HepG2 (cell line): ENCODE measurements at regions not wholly inside any gene's neighbourhood (a gene's known extent, or its start where the extent isn't known, plus 50 kb on each side); places are given as distances from the start of the nearest gene placed in this dataset.

Experiments
- ATAC-seq: fragments of 200-7000 bp; cut with Tn5 transposase; 3 replicates; pipeline ENCODE4 v1.9.1; 2020; ENCODE audit warnings: mild to moderate bottlenecking, moderate library complexity
- BruUV-seq: library from RNA; stranded (reverse); fragments of 400-500 nt; replicated peaks from 2 replicates; lab custom pipeline; 2021; lab: Mats Ljungman, UMichigan
- CTCF ChIA-PET: fragments of 300-600 bp; formaldehyde crosslinking; extraction: SDS; loops from one replicate; lab custom pipeline; 2021; ENCODE audit warnings: low total read pairs, inconsistent platforms, low intra/inter-chr PET ratio; lab: Yijun Ruan, JAX
- POLR2A ChIA-PET: fragments of 350-600 bp; sonication (Branson Sonifier 250); formaldehyde crosslinking; loops from one replicate; lab custom pipeline; 2020; ENCODE audit warnings: antibody characterized with exemption, inconsistent platforms; lab: Yijun Ruan, JAX
- DNase-seq: peaks from one replicate; pipeline ENCODE4 v3.0.0-alpha.2; 2015; ENCODE audit warnings: low spot score
- FAIRE-seq: peaks from 3 replicates; lab custom pipeline; 2011; peaks lifted over from hg19 to GRCh38; lab: Jason Lieb, UNC
- H2AFZ ChIP-seq: one replicate; pipeline ENCODE4 v1.6.1; 2011; ENCODE audit warnings: low read length, inconsistent platforms
- H3K27ac ChIP-seq: fragments of 300-600 bp; 3 replicates; pipeline ENCODE4 v1.8.0; 2011; ENCODE audit warnings: mixed run types, mild to moderate bottlenecking, mixed read lengths, low read length, inconsistent platforms; ENCODE audit not compliant: insufficient read depth; ENCODE audit errors: extremely low read length
- H3K27me3 ChIP-seq, 2 experiments: fragments of 200-600 bp in 1 of 2; 2 replicates in 1 of 2; 3 replicates in 1 of 2; pipeline versions ENCODE4 v1.6.0 to v1.8.0; 2011; ENCODE audit warnings: low read length in 2 of 2, mild to moderate bottlenecking in 2 of 2, moderate library complexity in 2 of 2, inconsistent platforms in 1 of 2; ENCODE audit not compliant: insufficient read depth in 2 of 2, control insufficient read depth in 1 of 2
- H3K36me3 ChIP-seq, 2 experiments: fragments of 200-600 bp in 1 of 2; replicated peaks in 1 of 2; 2 replicates in 1 of 2; 3 replicates in 1 of 2; pipeline versions ENCODE4 v1.5.1 to v1.8.0; 2011; ENCODE audit warnings: low read length in 2 of 2, inconsistent platforms in 1 of 2; ENCODE audit not compliant: insufficient read depth in 2 of 2, control insufficient read depth in 1 of 2
- H3K4me1 ChIP-seq: 2 replicates; pipeline ENCODE4 v1.5.1; 2012; ENCODE audit warnings: low read length, inconsistent platforms; ENCODE audit not compliant: insufficient read depth
- H3K4me2 ChIP-seq: 2 replicates; pipeline ENCODE4 v1.6.0; 2011; ENCODE audit warnings: low read depth, low read length, inconsistent platforms
- H3K4me3 ChIP-seq, 3 experiments: fragments of 200-600 bp in 1 of 3; sonication (generic), shearing (Covaris generic) in 1 of 3; replicated peaks in 1 of 3; 2 replicates each; pipeline ENCODE4 v1.5.1; 2011 to 2016; ENCODE audit warnings: low read length in 3 of 3, inconsistent platforms in 2 of 3, low read depth in 2 of 3, mild to moderate bottlenecking in 2 of 3, control low read depth in 1 of 3, mixed read lengths in 1 of 3; ENCODE audit not compliant: insufficient read depth in 1 of 3
- H3K79me2 ChIP-seq: one replicate; pipeline ENCODE4 v1.6.1; 2011; ENCODE audit warnings: low read length, inconsistent platforms; ENCODE audit not compliant: insufficient read depth
- H3K9ac ChIP-seq: 2 replicates; pipeline ENCODE4 v1.6.0; 2011; ENCODE audit warnings: mild to moderate bottlenecking, low read depth, low read length, inconsistent platforms; ENCODE audit not compliant: insufficient read depth
- H3K9me3 ChIP-seq: 2 replicates; pipeline ENCODE4 v1.5.1; 2012; ENCODE audit warnings: mild to moderate bottlenecking, low read length
- H4K20me1 ChIP-seq: 2 replicates; pipeline ENCODE4 v1.6.0; 2011; ENCODE audit warnings: inconsistent platforms, mild to moderate bottlenecking, low read length, moderate library complexity; ENCODE audit not compliant: insufficient read depth
- CEBPB ChIP-seq: IDR thresholded peaks from 2 replicates; pipeline ENCODE4 v1.6.1; 2011; ENCODE audit warnings: low read depth, low read length, improper control_type of control experiment, borderline replicate concordance
- MED8 ChIP-seq: sonication (generic); formaldehyde crosslinking; IDR thresholded peaks from 2 replicates; pipeline ENCODE4 v1.8.1; 2023; ENCODE audit warnings: mild to moderate bottlenecking, missing genetic modification reagents; ENCODE audit not compliant: insufficient replicate concordance
- NR3C1 ChIP-seq: sonication (generic); formaldehyde crosslinking; IDR thresholded peaks from 2 replicates; pipeline ENCODE4 v1.4.0; 2020; ENCODE audit warnings: missing genetic modification reagents
- SP4 ChIP-seq: sonication (generic); formaldehyde crosslinking; IDR thresholded peaks from 2 replicates; pipeline ENCODE4 v1.8.1; 2023; ENCODE audit warnings: mild to moderate bottlenecking, missing genetic modification reagents
- ZNF136 ChIP-seq: sonication (generic); formaldehyde crosslinking; IDR thresholded peaks from 2 replicates; pipeline ENCODE4 v1.8.1; 2022; ENCODE audit warnings: low read depth, mild to moderate bottlenecking, moderate library complexity, missing genetic modification reagents
- ZNF619 ChIP-seq: sonication (generic); formaldehyde crosslinking; IDR thresholded peaks from 2 replicates; pipeline ENCODE4 v1.4.0; 2020; ENCODE audit warnings: mild to moderate bottlenecking, missing genetic modification reagents
- ZNF839 ChIP-seq: sonication (generic); formaldehyde crosslinking; IDR thresholded peaks from 2 replicates; pipeline ENCODE4 v1.4.0; 2020; ENCODE audit warnings: missing genetic modification reagents, mild to moderate bottlenecking, borderline replicate concordance
- WGBS: methylation state at CpG from one replicate; pipeline ENCODE4 v1.1.6; 2017; ENCODE audit warnings: low lambda C conversion rate; 5-methylcytosine and 5-hydroxymethylcytosine counted together
- in situ Hi-C: cut with HindIII; loops from 2 replicates; pipeline ENCODE4 v1.10.0; 2017; ENCODE audit warnings: low pct_unique_long_range_greater_than_20kb; ENCODE audit not compliant: extremely low pct_ligation_motif_present
- intact Hi-C: fragments of 100-400 bp; cut with micrococcal nuclease; formaldehyde crosslinking; loops from one replicate; pipeline ENCODE4 v1.10.0; 2022; ENCODE audit not compliant: unreplicated experiment
- TF ChIP-seq, protein P1 (sequence below): sonication (generic); formaldehyde crosslinking; IDR thresholded peaks from one replicate; pipeline ENCODE4 v1.5.1; 2020; ENCODE audit warnings: mild to moderate bottlenecking, missing genetic modification reagents; ENCODE audit errors: not compliant biosample characterization
- TF ChIP-seq, protein P2 (sequence below): sonication (generic); formaldehyde crosslinking; IDR thresholded peaks from 2 replicates; pipeline ENCODE4 v1.8.1; 2023; ENCODE audit warnings: mild to moderate bottlenecking, missing genetic modification reagents, borderline replicate concordance
- TF ChIP-seq, protein P3 (sequence below): sonication (generic); formaldehyde crosslinking; IDR thresholded peaks from 2 replicates; pipeline ENCODE4 v1.4.0; 2020; ENCODE audit warnings: mild to moderate bottlenecking, missing genetic modification reagents
- TF ChIP-seq, protein P4 (sequence below): sonication (generic); formaldehyde crosslinking; IDR thresholded peaks from 2 replicates; pipeline ENCODE4 v1.5.0; 2020; ENCODE audit warnings: missing genetic modification reagents

DNA sequence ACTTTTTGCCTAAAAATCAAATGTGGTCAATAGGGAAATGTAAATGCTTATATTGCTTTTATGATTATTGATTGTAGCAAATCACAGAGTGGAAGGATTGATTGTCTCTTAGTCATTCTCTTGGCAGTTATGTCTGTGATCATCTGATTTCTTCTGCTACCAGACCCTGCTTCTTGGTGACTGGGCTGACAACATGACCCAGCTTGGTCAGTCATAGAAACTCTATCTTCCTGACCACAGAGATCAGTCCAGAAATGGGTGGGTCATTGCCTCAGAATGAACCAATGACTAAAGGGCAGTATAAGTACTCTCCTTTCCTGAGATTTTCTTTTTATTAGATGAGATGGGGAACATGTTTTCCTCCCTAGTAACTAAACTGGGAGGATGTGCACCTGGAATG lies 87.6 kb downstream of the MAIP1 start (continued):
- TF ChIP-seq ZNF136 (no peak), ZNF839 (CRISPR knock-in tag) (no peak)

DNA sequence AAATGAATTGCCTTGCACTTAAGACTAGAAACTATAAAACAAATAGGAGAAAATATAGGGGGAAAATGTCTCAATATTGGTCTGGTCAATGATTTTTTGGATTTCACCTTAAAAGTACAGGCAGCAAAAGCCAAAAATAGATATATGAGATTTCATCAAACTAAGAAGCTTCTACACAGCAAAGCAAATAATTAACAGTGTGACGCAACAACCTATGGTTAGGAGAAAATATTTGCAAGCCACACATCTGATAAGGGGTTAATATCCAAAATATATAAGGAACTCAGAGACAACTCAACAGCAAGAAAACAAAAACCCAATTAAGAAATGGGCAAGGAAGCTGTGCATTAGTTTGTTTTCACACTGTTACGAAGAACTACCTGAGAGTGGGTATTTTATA lies 89.1 kb downstream of the MAIP1 start:
- peak; percentile 72; the same call in 1 of the 2 replicates for TF ChIP-seq CEBPB
- TF ChIP-seq, protein P1, sequence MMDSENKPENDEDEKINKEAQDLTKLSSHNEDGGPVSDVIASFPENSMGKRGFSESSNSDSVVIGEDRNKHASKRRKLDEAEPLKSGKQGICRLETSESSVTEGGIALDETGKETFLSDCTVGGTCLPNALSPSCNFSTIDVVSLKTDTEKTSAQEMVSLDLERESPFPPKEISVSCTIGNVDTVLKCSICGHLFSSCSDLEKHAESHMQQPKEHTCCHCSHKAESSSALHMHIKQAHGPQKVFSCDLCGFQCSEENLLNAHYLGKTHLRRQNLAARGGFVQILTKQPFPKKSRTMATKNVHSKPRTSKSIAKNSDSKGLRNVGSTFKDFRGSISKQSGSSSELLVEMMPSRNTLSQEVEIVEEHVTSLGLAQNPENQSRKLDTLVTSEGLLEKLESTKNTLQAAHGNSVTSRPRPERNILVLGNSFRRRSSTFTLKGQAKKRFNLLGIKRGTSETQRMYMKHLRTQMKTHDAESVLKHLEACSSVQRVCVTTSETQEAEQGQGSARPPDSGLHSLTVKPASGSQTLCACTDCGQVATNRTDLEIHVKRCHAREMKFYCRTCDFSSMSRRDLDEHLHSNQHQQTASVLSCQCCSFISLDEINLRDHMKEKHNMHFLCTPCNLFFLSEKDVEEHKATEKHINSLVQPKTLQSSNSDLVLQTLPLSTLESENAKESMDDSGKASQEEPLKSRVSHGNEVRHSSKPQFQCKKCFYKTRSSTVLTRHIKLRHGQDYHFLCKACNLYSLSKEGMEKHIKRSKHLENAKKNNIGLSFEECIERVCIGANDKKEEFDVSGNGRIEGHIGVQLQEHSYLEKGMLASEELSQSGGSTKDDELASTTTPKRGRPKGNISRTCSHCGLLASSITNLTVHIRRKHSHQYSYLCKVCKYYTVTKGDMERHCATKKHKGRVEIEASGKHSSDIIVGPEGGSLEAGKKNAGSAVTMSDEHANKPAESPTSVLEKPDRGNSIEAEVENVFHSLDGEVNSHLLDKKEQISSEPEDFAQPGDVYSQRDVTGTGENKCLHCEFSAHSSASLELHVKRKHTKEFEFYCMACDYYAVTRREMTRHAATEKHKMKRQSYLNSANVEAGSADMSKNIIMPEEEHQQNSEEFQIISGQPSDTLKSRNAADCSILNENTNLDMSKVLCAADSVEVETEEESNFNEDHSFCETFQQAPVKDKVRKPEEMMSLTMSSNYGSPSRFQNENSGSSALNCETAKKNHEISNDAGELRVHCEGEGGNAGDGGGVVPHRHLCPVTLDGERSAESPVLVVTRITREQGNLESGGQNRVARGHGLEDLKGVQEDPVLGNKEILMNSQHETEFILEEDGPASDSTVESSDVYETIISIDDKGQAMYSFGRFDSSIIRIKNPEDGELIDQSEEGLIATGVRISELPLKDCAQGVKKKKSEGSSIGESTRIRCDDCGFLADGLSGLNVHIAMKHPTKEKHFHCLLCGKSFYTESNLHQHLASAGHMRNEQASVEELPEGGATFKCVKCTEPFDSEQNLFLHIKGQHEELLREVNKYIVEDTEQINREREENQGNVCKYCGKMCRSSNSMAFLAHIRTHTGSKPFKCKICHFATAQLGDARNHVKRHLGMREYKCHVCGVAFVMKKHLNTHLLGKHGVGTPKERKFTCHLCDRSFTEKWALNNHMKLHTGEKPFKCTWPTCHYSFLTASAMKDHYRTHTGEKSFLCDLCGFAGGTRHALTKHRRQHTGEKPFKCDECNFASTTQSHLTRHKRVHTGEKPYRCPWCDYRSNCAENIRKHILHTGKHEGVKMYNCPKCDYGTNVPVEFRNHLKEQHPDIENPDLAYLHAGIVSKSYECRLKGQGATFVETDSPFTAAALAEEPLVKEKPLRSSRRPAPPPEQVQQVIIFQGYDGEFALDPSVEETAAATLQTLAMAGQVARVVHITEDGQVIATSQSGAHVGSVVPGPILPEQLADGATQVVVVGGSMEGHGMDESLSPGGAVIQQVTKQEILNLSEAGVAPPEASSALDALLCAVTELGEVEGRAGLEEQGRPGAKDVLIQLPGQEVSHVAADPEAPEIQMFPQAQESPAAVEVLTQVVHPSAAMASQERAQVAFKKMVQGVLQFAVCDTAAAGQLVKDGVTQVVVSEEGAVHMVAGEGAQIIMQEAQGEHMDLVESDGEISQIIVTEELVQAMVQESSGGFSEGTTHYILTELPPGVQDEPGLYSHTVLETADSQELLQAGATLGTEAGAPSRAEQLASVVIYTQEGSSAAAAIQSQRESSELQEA (CRISPR knock-in tag), result no peak
- no peak for TF ChIP-seq MED8
- no peak for TF ChIP-seq NR3C1 (CRISPR knock-in tag)
- TF ChIP-seq, protein P2, sequence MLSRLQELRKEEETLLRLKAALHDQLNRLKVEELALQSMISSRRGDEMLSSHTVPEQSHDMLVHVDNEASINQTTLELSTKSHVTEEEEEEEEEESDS, result no peak
- TF ChIP-seq, protein P3, sequence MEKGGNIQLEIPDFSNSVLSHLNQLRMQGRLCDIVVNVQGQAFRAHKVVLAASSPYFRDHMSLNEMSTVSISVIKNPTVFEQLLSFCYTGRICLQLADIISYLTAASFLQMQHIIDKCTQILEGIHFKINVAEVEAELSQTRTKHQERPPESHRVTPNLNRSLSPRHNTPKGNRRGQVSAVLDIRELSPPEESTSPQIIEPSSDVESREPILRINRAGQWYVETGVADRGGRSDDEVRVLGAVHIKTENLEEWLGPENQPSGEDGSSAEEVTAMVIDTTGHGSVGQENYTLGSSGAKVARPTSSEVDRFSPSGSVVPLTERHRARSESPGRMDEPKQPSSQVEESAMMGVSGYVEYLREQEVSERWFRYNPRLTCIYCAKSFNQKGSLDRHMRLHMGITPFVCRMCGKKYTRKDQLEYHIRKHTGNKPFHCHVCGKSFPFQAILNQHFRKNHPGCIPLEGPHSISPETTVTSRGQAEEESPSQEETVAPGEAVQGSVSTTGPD (CRISPR knock-in tag), result no peak
- no peak for TF ChIP-seq SP4
- no peak for TF ChIP-seq ZNF619 (CRISPR knock-in tag)
- TF ChIP-seq, protein P4, sequence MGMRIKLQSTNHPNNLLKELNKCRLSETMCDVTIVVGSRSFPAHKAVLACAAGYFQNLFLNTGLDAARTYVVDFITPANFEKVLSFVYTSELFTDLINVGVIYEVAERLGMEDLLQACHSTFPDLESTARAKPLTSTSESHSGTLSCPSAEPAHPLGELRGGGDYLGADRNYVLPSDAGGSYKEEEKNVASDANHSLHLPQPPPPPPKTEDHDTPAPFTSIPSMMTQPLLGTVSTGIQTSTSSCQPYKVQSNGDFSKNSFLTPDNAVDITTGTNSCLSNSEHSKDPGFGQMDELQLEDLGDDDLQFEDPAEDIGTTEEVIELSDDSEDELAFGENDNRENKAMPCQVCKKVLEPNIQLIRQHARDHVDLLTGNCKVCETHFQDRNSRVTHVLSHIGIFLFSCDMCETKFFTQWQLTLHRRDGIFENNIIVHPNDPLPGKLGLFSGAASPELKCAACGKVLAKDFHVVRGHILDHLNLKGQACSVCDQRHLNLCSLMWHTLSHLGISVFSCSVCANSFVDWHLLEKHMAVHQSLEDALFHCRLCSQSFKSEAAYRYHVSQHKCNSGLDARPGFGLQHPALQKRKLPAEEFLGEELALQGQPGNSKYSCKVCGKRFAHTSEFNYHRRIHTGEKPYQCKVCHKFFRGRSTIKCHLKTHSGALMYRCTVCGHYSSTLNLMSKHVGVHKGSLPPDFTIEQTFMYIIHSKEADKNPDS (CRISPR knock-in tag), result no peak

More for the DNA sequence above, 89.1 kb downstream of the MAIP1 start:
- BruUV-seq, result no TSS peak
- H4K20me1 ChIP-seq, result no peaks in the 10 kb centered on the region
- in situ Hi-C loops, result no loop called here
- intact Hi-C loops, result no loop called here
- H3K9ac ChIP-seq, result no peak overlapping the region
- H3K4me1 ChIP-seq, result no peaks in the 10 kb centered on the region
- FAIRE-seq (no peak), DNase-seq (no peak), ATAC-seq (no peak)
- no peak overlapping the region for H3K4me2 ChIP-seq
- CTCF ChIA-PET, result no interaction called here
- no peak overlapping the region for H3K4me3 ChIP-seq
- H3K27me3 ChIP-seq, result no peaks in the 10 kb centered on the region; a peak in 1 of 5 replicates
- POLR2A ChIA-PET, result no interaction called here
- WGBS, result 71% methylated on average over 2 of the region's 2 CpGs
- peaks cover 21% of the 10 kb centered on the region for H3K9me3 ChIP-seq
- H2AFZ ChIP-seq, result no peak overlapping the region
- H3K27ac ChIP-seq, result no peak overlapping the region
- H3K36me3 ChIP-seq, result no peaks in the 10 kb centered on the region
- H3K79me2 ChIP-seq, result no peaks in the 10 kb centered on the region
